Kidney (tissue), 13 donors: ENCODE measurements at regions not wholly inside any gene's neighbourhood (a gene's known extent, or its start where the extent isn't known, plus 50 kb on each side); places are given as distances from the start of the nearest gene placed in this dataset.

Experiments
- DNase-seq, 5 donors: peaks; one replicate each; pipeline ENCODE4 v3.0.0-alpha.2; 2013 to 2020
- FAIRE-seq: peaks from 2 replicates; lab custom pipeline; 2012; peaks lifted over from hg19 to GRCh38; lab: Jason Lieb, UNC
- H3K27ac ChIP-seq, 2 donors: one replicate each; pipeline ENCODE4 v1.7.0; 2013; ENCODE audit warnings: low read depth in 2 of 2, low read length in 2 of 2, inconsistent platforms in 1 of 2
- H3K27me3 ChIP-seq: one replicate; pipeline ENCODE4 v1.7.1; 2013; ENCODE audit warnings: low read length, inconsistent platforms; ENCODE audit not compliant: control insufficient read depth, insufficient read depth
- H3K36me3 ChIP-seq, 3 donors: one replicate each; pipeline versions ENCODE4 v1.7.0 to v1.7.1; 2013; ENCODE audit warnings: low read length in 3 of 3, control low read depth in 1 of 3, inconsistent platforms in 1 of 3; ENCODE audit not compliant: insufficient read depth in 3 of 3, control insufficient read depth in 2 of 3
- H3K4me1 ChIP-seq, 3 donors: one replicate each; pipeline versions ENCODE4 v1.7.0 to v1.7.1; 2013; ENCODE audit warnings: low read length in 3 of 3, inconsistent platforms in 1 of 3, low read depth in 1 of 3; ENCODE audit not compliant: control insufficient read depth in 2 of 3, insufficient read depth in 2 of 3
- H3K4me3 ChIP-seq, 3 donors: one replicate each; pipeline versions ENCODE4 v1.7.0 to v1.8.1; 2013; ENCODE audit warnings: low read length in 3 of 3, control low read depth in 1 of 3, inconsistent platforms in 1 of 3
- H3K9ac ChIP-seq, 3 donors: one replicate each; pipeline versions ENCODE4 v1.7.0 to v1.7.1; 2013; ENCODE audit warnings: low read length in 3 of 3, control low read depth in 1 of 3, inconsistent platforms in 1 of 3
- H3K9me3 ChIP-seq, 3 donors: one replicate each; pipeline versions ENCODE4 v1.7.0 to v1.7.1; 2013; ENCODE audit warnings: low read length in 3 of 3, control low read depth in 1 of 3, inconsistent platforms in 1 of 3; ENCODE audit not compliant: control insufficient read depth in 2 of 3, insufficient read depth in 1 of 3
- CTCF ChIP-seq: IDR thresholded peaks from 3 replicates; pipeline ENCODE4 v1.5.1; 2012; ENCODE audit warnings: mild to moderate bottlenecking, moderate library complexity, borderline replicate concordance; ENCODE audit not compliant: insufficient read depth; ENCODE audit errors: extremely low read depth
- intact Hi-C: fragments of 100-400 bp; cut with DNase I; formaldehyde crosslinking; loops from one replicate; pipeline ENCODE4 v1.11.1; 2022
- donor health status: control.
- donor health status: control.
- donor health status: control.
- donor health status: control.
- donor health status: control.
- donor health status: DM: yes; HTN: yes; CAD: no.
- donor health status: Normal renal cell carcinoma (clear cell type).

GRCh38 chr10:78277314-78278057 lies 243.8 kb downstream of the RPS24 start:
- no peak for FAIRE-seq
- intact Hi-C loops, result no loop called here

GRCh38 chr10:78278058-78278404 lies 244.4 kb downstream of the RPS24 start:
- no peak for TF ChIP-seq CTCF
- DNase-seq (no peak), FAIRE-seq (no peak)
- H3K9ac ChIP-seq, result no peak overlapping the region
- no peaks in the 10 kb centered on the region for H3K36me3 ChIP-seq
- H3K27ac ChIP-seq, result no peak overlapping the region
- H3K9me3 ChIP-seq, result no peaks in the 10 kb centered on the region
- peaks cover 0 to 2% (median 0%) of the 10 kb centered on the region in 3 donors for H3K4me1 ChIP-seq
- no peaks in the 10 kb centered on the region for H3K27me3 ChIP-seq
- H3K4me3 ChIP-seq, result no peak overlapping the region
- intact Hi-C loops, result no loop called here

More at GRCh38 chr10:78277314-78278057, 243.8 kb downstream of the RPS24 start:
- no peak overlapping the region for H3K9ac ChIP-seq
- H3K4me3 ChIP-seq, result no peak overlapping the region
- H3K36me3 ChIP-seq, result no peaks in the 10 kb centered on the region
- H3K27me3 ChIP-seq, result no peaks in the 10 kb centered on the region
- H3K9me3 ChIP-seq, result no peaks in the 10 kb centered on the region
- DNase-seq, result peak in 4 of 5 donors; percentile 73 to 87 (median 78)
- H3K27ac ChIP-seq, result no peak overlapping the region
- no peaks in the 10 kb centered on the region for H3K4me1 ChIP-seq
- TF ChIP-seq CTCF, result no peak

- Histone ChIP-seq H3K4me1 (peaks cover 0 to 2% (median 0%) of the 10 kb centered on the region in 3 donors), H3K9me3 (no peaks in the 10 kb centered on the region), H3K27ac (no peak overlapping the region), H3K36me3 (no peaks in the 10 kb centered on the region), H3K27me3 (no peaks in the 10 kb centered on the region), H3K4me3 (no peak overlapping the region), H3K9ac (no peak overlapping the region)
- DNase-seq (no peak), FAIRE-seq (no peak)
- no peak for TF ChIP-seq CTCF
- intact Hi-C loops, result no loop called here
Observed at GRCh38 chr10:78279756-78280155, 246.1 kb downstream of the RPS24 start.

GRCh38 chr10:78280604-78281003 lies 246.9 kb downstream of the RPS24 start:
- intact Hi-C loops, result no loop called here
- Histone ChIP-seq H3K27ac (no peak overlapping the region), H3K4me3 (no peak overlapping the region), H3K36me3 (no peaks in the 10 kb centered on the region), H3K9me3 (no peaks in the 10 kb centered on the region), H3K9ac (no peak overlapping the region), H3K4me1 (peaks cover 0 to 2% (median 0%) of the 10 kb centered on the region in 3 donors), H3K27me3 (no peaks in the 10 kb centered on the region)
- FAIRE-seq (no peak), DNase-seq (no peak)
- TF ChIP-seq CTCF, result no peak
